SW 1271 (cell line): ENCODE measurements at regions not wholly inside any gene's neighbourhood (a gene's known extent, or its start where the extent isn't known, plus 50 kb on each side); places are given as distances from the start of the nearest gene placed in this dataset.

Experiments
- DNase-seq, 2 experiments: peaks; one replicate each; lab custom pipeline; 2025; lab: John Stamatoyannopoulos, UW

DNA sequence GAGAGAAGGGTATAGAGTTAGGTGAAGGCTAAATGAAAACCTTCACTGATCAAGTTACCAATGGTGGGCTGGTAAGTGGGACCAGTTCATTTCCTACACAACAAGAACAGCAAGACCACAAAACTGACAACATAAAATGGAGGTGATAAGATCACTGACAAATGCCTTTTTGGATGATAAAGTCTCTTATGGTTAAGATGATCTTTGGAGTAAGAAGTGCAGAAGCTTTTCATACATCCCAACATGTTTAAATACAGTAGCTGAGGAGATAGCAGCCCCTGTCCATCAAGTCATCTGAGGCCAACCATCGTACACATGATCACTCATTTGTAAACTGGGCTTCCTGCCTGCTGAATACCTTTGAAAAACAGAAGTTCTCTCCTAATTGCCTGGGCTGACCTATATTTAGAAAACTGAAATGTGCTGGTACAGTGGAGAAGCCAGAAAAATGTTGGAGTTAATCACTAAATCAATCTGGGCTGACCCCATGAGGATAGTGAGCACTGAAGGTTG is 259.0 kb upstream of the ZFHX3 start:
- DNase-seq = no peak

GRCh38 chr16:73304008-73304774 is 256.3 kb upstream of the ZFHX3 start:
- no peak for DNase-seq

DNA sequence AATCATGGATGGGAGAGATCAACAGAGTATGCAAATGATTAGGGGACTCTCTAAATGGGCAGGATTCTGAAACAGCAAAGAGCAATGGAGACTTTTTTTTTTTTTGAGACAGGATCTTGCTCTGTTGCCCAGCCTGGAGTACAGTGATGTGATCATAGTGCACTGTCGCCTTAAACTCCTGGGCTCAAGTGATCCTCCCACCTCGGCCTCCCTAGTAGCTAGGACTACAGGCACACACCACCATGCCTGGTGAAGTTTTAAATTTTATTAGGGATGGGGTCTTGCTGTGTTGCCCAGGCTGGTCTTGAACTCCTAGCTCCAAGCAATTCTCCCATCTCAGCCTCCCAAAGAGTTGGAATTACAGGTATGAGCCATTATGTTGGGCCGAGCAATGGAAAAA is 255.0 kb upstream of the ZFHX3 start:
- no peak for DNase-seq

DNA sequence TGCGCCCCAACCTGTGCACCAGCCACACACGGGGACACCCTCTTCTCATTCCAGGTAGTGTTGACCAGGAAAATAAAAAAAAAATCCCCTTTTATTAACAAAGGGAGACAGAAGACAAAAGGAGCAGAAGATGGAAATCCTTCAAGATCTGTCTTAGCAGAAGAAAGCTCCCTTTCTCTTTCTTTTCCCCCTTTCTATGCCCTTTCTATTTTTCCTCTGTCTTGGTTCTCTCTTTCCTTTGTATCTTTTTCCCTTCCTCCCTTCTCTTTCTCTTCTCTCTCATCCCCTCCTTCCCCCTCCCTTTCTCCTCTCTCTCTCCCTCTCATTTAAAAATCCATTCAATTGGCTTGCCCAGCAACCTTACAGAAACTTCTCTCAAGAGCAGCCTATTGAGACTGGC is 254.1 kb upstream of the ZFHX3 start:
- DNase-seq = no peak

DNA sequence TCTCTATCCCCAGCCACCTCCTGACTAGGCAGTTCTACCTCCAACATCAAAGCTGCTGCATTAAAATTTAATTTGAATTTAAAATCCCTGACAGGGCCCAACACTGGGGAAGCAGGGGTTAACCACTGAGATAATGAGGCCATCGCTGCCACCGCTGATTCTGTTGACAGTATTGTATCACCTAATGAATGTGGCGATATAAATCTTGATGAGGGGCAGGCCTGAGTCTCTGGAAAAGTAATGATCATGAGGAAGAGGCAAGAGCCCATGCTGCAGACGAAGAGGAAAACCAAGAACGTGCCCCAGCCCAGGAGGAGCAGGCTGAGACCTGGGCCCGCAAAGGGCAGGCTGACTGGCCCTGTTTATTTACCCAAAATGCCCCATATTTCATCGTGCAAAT is 251.4 kb upstream of the ZFHX3 start:
- no peak for DNase-seq

- DNase-seq = no peak
These were observed 250.6 kb upstream of the ZFHX3 start for GRCh38 chr16:73298562-73298961.

GRCh38 chr16:73290258-73290657 is 242.3 kb upstream of the ZFHX3 start:
- no peak for DNase-seq

DNA sequence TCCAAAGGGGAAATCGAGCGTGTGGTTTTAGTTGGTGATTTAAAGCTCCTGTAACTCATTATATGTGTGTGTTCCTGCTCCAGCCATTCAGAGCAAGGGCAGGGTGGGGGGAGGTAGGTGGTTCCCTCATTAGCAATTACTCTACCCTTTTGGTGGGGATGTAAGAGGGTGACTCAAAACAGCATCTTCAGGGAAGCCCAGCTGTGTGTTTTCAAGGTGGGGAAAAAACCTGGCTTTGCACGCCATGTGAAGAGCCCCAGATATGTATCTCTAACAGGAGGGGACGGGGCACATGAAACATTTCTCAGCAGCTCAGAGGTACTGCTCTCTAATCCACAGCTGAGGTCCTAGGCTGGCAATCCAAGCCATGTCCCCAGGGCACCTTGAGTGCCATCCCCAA is 241.3 kb upstream of the ZFHX3 start:
- no peak for DNase-seq

- DNase-seq = no peak
These were observed 240.6 kb upstream of the ZFHX3 start for GRCh38 chr16:73288520-73288919.

DNA sequence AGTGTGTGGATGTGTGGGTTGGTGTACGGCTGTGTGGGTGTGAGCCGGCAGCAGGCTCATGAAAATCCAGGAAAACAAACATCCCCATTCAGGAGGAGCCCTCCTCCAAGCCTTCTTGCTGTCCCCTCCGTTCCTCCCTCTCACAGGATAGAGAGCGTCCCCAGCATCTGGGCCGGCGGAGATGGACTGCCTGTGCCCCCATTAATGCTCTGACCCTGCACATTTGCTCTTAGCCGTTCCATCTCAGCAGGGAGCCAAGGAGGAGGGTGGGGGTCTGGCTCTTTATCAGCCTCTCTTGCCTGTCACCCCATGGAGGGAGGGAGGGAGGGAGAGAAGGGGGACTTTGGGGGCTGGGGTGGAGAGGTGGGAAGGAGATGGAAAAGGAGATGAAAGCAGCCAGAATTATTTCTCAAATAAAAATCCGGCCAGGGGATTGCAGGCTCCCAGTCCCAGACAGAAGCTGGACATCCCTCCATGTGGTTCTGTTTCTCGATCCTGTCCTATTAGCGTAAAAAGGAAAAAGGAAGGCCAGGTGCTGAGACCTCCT is 240.0 kb upstream of the ZFHX3 start:
- no peak for DNase-seq

- no peak for DNase-seq
These were observed 238.7 kb upstream of the ZFHX3 start for GRCh38 chr16:73286346-73287267.

DNA sequence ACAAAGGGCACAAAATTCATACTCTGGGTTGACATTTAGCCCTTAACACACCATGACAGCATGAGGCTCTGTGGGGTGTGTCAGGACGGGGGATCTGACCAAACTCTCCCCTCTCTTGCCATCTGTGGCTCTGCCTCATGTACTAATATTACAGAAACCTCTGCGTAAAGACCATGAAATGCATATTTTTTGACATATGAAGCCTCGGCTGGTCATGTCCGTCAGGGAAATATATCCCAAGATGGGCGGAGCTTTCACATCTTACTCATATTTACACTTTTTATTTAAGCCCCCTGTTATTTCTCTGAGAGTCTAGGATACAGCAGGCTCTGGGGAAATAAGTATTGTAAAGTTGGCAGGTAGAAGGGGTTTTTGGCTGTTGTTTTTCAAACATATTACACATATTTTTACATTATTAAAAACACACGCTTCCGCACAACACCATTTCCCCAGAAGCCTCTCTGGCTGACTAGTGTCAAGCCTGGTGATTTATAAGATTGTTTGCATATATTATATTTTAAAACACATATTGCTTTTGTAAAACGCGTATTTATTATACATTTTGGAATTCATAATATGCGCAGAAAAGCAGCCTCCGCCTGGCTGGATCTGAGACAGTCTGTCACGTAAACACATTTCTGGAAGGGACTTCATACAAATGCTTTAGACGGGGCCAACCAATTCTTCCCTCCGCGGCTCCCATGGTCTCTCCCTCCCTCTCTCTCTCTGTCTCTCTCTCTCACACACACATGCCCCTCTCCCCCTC is 237.7 kb upstream of the ZFHX3 start:
- DNase-seq = no peak

DNA sequence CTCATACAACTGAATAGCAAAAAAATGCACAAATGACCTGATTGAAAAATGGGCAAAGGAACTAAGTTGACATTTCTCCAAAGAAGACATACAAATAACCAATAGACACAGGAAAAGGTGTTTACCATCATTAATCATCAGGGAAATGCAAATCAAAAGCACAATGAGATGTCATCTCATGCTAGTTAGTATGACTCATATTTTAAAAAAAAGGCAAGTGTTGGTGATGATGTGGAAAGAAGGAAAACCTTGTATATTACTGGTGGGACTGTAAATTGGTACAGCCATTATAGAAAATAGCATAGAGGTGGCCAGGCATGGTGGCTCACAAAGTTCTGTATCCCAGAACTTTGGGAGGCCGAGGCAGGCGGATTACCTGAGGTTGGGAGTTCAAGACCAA is 232.5 kb upstream of the ZFHX3 start:
- no peak for DNase-seq

- no peak for DNase-seq
These were observed 231.5 kb upstream of the ZFHX3 start for GRCh38 chr16:73279451-73279850.

DNA sequence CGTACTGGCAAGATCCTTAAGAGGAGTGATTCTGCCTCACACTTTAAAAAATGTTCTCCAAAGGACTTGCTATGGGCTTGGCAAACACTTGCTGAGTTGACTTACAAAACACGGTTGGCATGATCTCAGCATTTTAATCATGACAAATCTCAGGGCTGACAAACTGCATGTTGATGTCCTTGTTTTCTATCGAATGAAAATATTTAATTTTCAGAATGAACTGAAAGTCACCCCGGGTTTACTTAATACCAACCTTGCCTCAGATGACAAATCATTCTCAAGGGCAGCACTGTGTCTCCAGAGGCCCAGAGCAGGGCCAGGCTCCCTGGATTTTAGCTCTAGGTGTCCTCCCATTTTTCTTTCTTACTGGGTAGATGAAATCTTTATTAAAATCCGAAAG is 229.1 kb upstream of the ZFHX3 start:
- no peak for DNase-seq

DNA sequence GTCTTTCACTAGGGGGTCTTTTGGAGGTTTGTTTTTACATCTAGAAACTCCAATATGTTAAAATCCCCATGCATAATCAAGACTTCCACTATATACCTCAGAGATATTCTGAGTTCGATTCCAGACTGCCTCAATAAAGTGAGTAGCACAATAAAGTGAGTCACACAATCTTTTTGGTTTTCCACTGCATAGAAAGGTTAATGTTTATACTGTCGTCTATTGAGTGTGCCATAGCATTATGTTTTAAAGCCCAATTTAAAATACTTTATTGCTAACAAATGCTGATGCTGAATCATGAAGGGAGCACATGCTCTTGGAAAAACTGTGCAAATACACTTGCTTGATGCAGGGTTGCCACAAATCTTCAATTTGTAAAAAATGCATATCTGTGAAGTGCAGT is 227.5 kb upstream of the ZFHX3 start:
- DNase-seq = no peak

DNA sequence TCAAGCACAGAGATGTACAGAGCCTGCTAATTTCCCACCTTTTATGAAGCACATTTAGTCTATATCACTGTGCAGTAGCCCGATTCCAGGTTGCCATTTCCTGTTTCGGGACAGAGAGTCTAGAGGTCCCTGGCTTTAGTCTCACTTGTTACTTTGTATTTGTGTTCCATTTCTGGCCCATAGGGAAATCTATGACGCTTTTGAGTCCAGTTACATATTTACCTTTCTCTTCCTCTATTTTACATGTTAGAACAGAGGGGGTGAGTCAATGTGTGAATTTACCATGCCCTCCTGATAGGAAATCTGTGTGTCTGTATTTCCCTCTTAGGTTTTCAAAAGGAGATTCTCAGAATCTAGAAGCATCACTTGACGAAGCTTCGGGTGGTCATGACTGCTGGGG is 227.1 kb upstream of the ZFHX3 start:
- DNase-seq = no peak

GRCh38 chr16:73274140-73274539 is 226.2 kb upstream of the ZFHX3 start:
- DNase-seq = no peak

GRCh38 chr16:73268366-73268993 is 220.6 kb upstream of the ZFHX3 start:
- no peak for DNase-seq

DNA sequence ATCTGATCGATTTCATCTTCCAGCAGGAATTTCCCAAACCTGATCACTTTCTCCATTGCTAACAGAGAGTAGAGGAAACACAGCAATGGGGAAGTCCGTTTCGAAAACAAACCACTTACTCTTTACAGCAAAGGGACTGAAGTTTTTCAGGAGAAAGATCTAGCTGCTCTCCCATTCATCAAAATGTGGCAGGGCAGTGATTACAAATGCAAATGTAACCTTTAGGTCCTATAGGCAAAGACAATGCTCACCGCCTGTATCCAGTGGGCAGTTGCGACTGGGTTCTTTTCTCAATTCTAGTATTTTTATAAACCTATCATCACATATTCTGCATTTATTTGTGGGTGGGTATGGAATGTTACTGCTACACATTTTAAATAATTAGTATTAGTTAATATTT is 218.0 kb upstream of the ZFHX3 start:
- no peak for DNase-seq

DNA sequence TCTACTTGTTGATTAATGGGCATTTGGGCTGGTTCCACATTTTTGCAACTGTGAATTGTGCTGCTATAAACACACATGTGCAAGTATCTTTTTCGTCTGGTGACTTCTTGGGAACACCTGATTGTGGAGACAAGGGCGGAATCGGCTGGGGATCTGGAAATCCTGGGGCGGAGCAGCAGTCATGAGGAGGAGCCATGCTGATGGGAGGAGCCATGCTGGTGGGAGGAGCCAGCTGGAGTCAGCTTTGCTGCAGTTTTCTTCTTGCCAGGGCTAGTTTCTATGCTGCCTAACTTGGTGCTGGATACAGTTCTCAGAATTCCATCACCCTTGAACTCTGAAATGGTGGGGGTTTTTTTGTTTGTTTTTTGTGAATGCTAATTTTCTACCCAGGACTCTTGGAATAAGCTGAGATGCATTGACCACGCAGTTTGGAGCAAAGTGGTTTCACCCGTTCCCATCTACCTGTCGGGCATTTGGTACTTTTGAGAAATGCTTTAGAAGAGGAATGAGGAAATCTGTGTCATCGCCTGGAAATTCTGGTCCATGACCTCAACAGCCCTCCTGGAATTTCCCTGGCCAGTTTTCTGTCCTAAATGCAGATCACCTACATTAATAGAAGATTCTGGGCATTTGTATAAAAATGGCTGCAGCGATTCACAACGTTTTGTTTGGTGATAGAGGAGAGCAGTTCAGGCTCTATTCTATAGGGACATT is 217.4 kb upstream of the ZFHX3 start:
- no peak for DNase-seq
